ENCODE measurements at regions not wholly inside any gene's neighbourhood (a gene's known extent, or its start where the extent isn't known, plus 50 kb on each side); places are given as distances from the start of the nearest gene placed in this dataset.

DNA sequence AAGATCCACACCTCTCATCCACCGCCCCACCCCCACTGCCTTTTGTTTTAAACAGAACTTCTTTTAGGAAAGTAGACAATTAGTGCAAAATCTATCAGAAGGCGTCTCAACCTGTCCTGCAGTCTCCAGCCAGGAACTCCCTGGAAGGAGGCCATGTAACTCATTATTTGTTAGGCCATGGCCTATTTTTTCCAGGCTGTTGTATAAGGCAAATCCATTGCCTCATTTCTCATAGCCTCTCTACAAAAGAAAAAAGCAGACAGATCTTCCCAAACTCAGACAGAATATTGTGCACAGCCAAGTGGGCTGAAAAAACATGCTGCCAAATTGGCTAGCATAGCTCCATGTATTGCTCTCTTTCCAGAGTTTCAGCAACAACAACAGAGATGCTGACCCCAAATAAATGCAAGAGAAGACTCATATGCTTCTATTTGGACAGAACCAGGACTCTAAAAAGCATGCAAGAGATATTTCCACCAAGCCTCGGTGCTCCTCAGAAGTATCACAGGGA, 770.7 kb upstream of the CXADR start:
- Mint-ChIP-seq H3K36me3 (ENCODE audit: low read depth) (no peaks in the 10 kb centered on the region), H3K27me3 (no peaks in the 10 kb centered on the region), H3K4me3 (no peak overlapping the region), H3K4me1 (ENCODE audit: low read depth) (no peaks in the 10 kb centered on the region), H3K9me3 (peaks cover 26% of the 10 kb centered on the region), H3K27ac (no peak overlapping the region)
- intact Hi-C loops (cut with micrococcal nuclease): no loop called here

DNA sequence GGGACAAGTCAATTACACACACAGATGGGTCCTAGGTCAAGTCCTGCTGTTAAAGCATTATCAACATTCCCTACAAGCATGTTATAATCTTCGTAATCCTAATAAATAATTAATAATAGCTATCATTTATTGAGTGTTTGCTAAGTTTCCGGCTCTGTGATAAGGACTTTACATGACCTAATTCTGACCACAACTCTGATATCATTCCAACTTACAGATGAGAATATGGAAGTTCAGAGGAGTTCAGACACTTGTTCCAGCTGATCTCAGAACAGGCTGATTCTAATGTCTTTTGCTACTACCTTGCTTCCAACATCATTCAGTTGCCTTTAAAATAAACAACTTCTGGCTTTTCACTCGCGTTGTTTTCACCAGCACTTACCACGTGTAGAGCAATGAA, 770.1 kb upstream of the CXADR start:
- no peak overlapping the region for H3K4me3 Mint-ChIP-seq
- no peaks in the 10 kb centered on the region for H3K27me3 Mint-ChIP-seq
- peaks cover 28% of the 10 kb centered on the region for H3K9me3 Mint-ChIP-seq
- intact Hi-C loops (cut with micrococcal nuclease): no loop called here
- H3K27ac Mint-ChIP-seq: no peak overlapping the region
- H3K4me1 Mint-ChIP-seq (ENCODE audit: low read depth): no peaks in the 10 kb centered on the region
- no peaks in the 10 kb centered on the region for H3K36me3 Mint-ChIP-seq (ENCODE audit: low read depth)

DNA sequence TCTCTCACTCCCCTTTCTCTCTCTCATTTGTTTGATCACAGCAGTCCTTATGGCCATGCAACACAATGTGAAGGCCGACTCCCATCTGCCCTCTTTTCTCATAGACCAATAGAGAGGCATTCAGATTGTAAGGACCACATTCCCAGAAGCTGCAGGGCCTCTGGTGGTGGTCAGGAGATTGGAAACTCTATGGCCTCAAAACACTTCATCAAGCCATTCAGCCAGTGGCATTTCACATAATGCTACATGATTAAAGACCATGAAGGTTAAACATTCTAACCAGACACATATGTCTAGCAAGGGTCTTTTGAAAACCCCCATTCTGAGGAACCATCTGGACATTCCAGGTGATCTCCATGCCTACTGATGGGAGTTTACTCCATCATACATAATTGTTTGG, 769.5 kb upstream of the CXADR start:
- peaks cover 33% of the 10 kb centered on the region for H3K9me3 Mint-ChIP-seq
- intact Hi-C loops (cut with micrococcal nuclease): no loop called here
- H3K4me1 Mint-ChIP-seq (ENCODE audit: low read depth): no peaks in the 10 kb centered on the region
- H3K4me3 Mint-ChIP-seq: no peak overlapping the region
- no peaks in the 10 kb centered on the region for H3K36me3 Mint-ChIP-seq (ENCODE audit: low read depth)
- H3K27me3 Mint-ChIP-seq: no peaks in the 10 kb centered on the region
- no peak overlapping the region for H3K27ac Mint-ChIP-seq

- no peaks in the 10 kb centered on the region for H3K27me3 Mint-ChIP-seq
- H3K9me3 Mint-ChIP-seq: peaks cover 27% of the 10 kb centered on the region
- no peak overlapping the region for H3K4me3 Mint-ChIP-seq
- no peak overlapping the region for H3K27ac Mint-ChIP-seq
- intact Hi-C loops (cut with micrococcal nuclease): no loop called here
- no peaks in the 10 kb centered on the region for H3K4me1 Mint-ChIP-seq (ENCODE audit: low read depth)
- H3K36me3 Mint-ChIP-seq (ENCODE audit: low read depth): no peaks in the 10 kb centered on the region
Measured at GRCh38 chr21:16750926-16751325, 761.9 kb upstream of the CXADR start.

- H3K4me3 Mint-ChIP-seq: no peak overlapping the region
- H3K36me3 Mint-ChIP-seq (ENCODE audit: low read depth): no peaks in the 10 kb centered on the region
- H3K4me1 Mint-ChIP-seq (ENCODE audit: low read depth): no peaks in the 10 kb centered on the region
- intact Hi-C loops (cut with micrococcal nuclease): no loop called here
- H3K9me3 Mint-ChIP-seq: peaks cover 37% of the 10 kb centered on the region
- no peaks in the 10 kb centered on the region for H3K27me3 Mint-ChIP-seq
- H3K27ac Mint-ChIP-seq: no peak overlapping the region
Measured at GRCh38 chr21:16751695-16752474, 761.0 kb upstream of the CXADR start.

DNA sequence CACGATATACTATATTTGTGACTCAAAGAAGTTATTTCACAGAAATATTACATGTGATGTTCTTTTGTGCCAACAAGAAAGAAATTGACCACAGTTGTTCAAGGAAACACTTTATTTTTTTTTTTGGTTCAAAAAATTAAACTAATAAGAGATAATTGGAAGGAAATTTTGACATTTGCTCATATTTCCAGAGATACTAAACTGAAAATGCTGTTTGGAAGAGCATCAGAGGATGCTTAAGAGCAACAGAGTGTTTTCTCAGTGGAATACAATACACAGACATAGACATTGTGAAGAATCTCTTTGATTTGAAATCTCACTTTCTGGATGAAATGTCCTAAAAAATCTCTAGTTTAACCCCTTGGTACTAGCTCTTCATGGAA, 760.4 kb upstream of the CXADR start:
- H3K36me3 Mint-ChIP-seq (ENCODE audit: low read depth): no peaks in the 10 kb centered on the region
- H3K4me1 Mint-ChIP-seq (ENCODE audit: low read depth): no peaks in the 10 kb centered on the region
- H3K27ac Mint-ChIP-seq: no peak overlapping the region
- H3K27me3 Mint-ChIP-seq: no peaks in the 10 kb centered on the region
- intact Hi-C loops (cut with micrococcal nuclease): no loop called here
- no peak overlapping the region for H3K4me3 Mint-ChIP-seq
- peaks cover 42% of the 10 kb centered on the region for H3K9me3 Mint-ChIP-seq

GRCh38 chr21:16755061-16755460, 757.8 kb upstream of the CXADR start:
- H3K27ac Mint-ChIP-seq: no peak overlapping the region
- no peaks in the 10 kb centered on the region for H3K4me1 Mint-ChIP-seq (ENCODE audit: low read depth)
- H3K4me3 Mint-ChIP-seq: no peak overlapping the region
- no peaks in the 10 kb centered on the region for H3K36me3 Mint-ChIP-seq (ENCODE audit: low read depth)
- intact Hi-C loops (cut with micrococcal nuclease): no loop called here
- no peaks in the 10 kb centered on the region for H3K27me3 Mint-ChIP-seq
- H3K9me3 Mint-ChIP-seq: peaks cover 30% of the 10 kb centered on the region

- no peaks in the 10 kb centered on the region for H3K4me1 Mint-ChIP-seq (ENCODE audit: low read depth)
- H3K4me3 Mint-ChIP-seq: no peak overlapping the region
- H3K27ac Mint-ChIP-seq: no peak overlapping the region
- no peaks in the 10 kb centered on the region for H3K27me3 Mint-ChIP-seq
- peaks cover 21% of the 10 kb centered on the region for H3K9me3 Mint-ChIP-seq
- intact Hi-C loops (cut with micrococcal nuclease): no loop called here
- no peaks in the 10 kb centered on the region for H3K36me3 Mint-ChIP-seq (ENCODE audit: low read depth)
Measured at GRCh38 chr21:16767201-16767600, 745.6 kb upstream of the CXADR start.

DNA sequence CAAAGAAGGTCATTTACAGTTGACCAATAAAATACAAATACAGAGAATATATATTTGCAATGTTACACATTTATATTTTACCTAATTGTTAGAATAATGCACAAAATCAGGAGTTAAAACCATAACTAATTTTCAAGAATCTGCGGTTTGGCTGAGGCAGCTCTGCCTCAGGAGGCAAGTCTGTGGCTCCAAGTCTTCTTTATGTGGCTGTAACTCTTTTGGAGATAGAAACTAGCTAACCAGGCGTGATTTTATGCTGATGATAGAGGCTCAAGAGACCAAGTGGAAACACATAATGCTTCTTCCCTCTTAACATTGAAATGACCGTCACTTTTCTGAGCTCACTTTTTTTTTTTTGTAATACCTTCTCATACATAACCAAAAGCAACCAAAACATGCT, 744.7 kb upstream of the CXADR start:
- no peaks in the 10 kb centered on the region for H3K36me3 Mint-ChIP-seq (ENCODE audit: low read depth)
- no peak overlapping the region for H3K27ac Mint-ChIP-seq
- H3K27me3 Mint-ChIP-seq: no peaks in the 10 kb centered on the region
- no peaks in the 10 kb centered on the region for H3K4me1 Mint-ChIP-seq (ENCODE audit: low read depth)
- intact Hi-C loops (cut with micrococcal nuclease): no loop called here
- no peak overlapping the region for H3K4me3 Mint-ChIP-seq
- peaks cover 30% of the 10 kb centered on the region for H3K9me3 Mint-ChIP-seq

GRCh38 chr21:16770266-16770665, 742.6 kb upstream of the CXADR start:
- H3K27ac Mint-ChIP-seq: no peak overlapping the region
- H3K27me3 Mint-ChIP-seq: no peaks in the 10 kb centered on the region
- intact Hi-C loops (cut with micrococcal nuclease): no loop called here
- peaks cover 41% of the 10 kb centered on the region for H3K9me3 Mint-ChIP-seq
- no peak overlapping the region for H3K4me3 Mint-ChIP-seq
- H3K4me1 Mint-ChIP-seq (ENCODE audit: low read depth): no peaks in the 10 kb centered on the region
- H3K36me3 Mint-ChIP-seq (ENCODE audit: low read depth): no peaks in the 10 kb centered on the region

GRCh38 chr21:16773206-16773605, 739.6 kb upstream of the CXADR start:
- peaks cover 39% of the 10 kb centered on the region for H3K9me3 Mint-ChIP-seq
- no peak overlapping the region for H3K27ac Mint-ChIP-seq
- H3K36me3 Mint-ChIP-seq (ENCODE audit: low read depth): no peaks in the 10 kb centered on the region
- H3K4me3 Mint-ChIP-seq: no peak overlapping the region
- no peaks in the 10 kb centered on the region for H3K4me1 Mint-ChIP-seq (ENCODE audit: low read depth)
- no peaks in the 10 kb centered on the region for H3K27me3 Mint-ChIP-seq
- intact Hi-C loops (cut with micrococcal nuclease): no loop called here

DNA sequence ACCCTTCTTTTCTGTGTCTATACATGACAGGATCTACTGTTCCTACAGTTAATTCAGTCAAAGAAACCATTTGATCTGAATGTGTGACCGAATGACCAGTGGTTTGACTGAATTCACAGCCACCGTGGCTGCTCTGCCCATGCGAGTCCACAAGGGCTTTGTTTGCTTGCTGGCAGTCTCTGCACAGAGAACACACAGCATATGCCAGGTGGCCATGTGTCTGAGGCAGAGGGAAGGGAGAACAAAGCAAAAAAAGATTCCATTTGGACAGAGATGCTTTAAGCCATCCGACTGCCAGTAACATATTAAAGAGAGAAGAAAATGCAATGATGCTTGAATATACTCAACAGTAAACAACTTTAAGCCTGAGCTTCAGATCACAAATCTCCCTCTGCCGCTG, 737.8 kb upstream of the CXADR start:
- Mint-ChIP-seq H3K4me3 (no peak overlapping the region), H3K36me3 (ENCODE audit: low read depth) (no peaks in the 10 kb centered on the region), H3K27ac (no peak overlapping the region), H3K9me3 (peaks cover 47% of the 10 kb centered on the region), H3K4me1 (ENCODE audit: low read depth) (no peaks in the 10 kb centered on the region), H3K27me3 (no peaks in the 10 kb centered on the region)
- intact Hi-C loops (cut with micrococcal nuclease): no loop called here

DNA sequence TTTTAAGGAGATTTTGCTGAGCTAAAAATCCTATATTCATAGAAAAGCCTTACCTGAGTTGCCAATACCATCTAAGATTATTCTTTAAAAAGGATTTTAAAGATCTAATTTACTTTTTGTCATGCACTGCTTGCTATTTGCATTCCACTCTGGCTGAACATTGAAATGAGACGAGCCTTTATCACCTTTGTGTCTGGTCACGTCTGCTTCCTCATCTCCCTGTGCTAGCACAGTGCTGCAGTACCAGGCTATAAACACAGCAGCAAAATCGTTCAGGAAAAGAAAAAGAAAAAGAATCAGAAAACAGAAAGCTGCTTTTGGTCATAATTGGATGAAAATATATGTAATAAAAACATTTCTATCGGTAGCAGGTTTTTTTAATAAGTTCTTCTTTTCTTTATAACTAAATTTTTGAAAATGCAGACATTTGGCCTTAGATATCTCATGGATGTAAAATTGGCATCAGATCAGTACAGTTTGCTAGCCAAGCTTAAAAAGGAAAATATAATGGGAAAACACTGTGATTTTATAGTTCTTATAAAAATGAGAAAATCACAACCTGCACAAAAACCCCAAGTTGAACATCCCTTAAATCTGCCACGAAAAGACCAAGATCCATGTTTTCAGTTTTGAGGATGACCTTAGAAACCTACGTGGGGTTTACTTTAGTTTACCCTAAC, 735.7 kb upstream of the CXADR start:
- intact Hi-C loops (cut with micrococcal nuclease): no loop called here

DNA sequence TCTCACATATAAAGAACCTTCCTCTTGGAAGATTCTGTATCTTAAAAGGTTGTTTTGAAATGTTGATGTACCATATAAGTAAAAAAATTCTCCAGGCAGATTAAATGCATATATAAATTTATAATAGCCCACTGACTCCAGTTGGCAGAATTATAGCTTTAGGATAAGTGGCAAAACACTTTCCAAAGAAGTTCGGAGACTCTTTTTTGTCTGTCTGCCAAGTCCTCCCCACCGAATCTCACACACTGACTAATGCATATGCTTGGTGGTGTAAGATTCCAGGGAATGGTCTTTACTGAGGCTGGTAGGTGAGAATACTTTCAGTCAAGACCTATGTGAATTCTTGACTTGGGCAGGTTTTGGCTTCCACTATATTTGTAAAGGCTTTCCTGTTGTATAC, 724.3 kb upstream of the CXADR start:
- H3K4me3 Mint-ChIP-seq: no peak overlapping the region
- H3K27me3 Mint-ChIP-seq: no peaks in the 10 kb centered on the region
- H3K36me3 Mint-ChIP-seq (ENCODE audit: low read depth): no peaks in the 10 kb centered on the region
- no peaks in the 10 kb centered on the region for H3K4me1 Mint-ChIP-seq (ENCODE audit: low read depth)
- H3K9me3 Mint-ChIP-seq: peaks cover 17% of the 10 kb centered on the region
- intact Hi-C loops (cut with micrococcal nuclease): no loop called here
- H3K27ac Mint-ChIP-seq: no peak overlapping the region

More for the DNA sequence above, 735.7 kb upstream of the CXADR start:
- H3K4me3 Mint-ChIP-seq: no peak overlapping the region
- H3K27me3 Mint-ChIP-seq: no peaks in the 10 kb centered on the region
- H3K4me1 Mint-ChIP-seq (ENCODE audit: low read depth): no peaks in the 10 kb centered on the region
- no peaks in the 10 kb centered on the region for H3K36me3 Mint-ChIP-seq (ENCODE audit: low read depth)
- peaks cover 57% of the 10 kb centered on the region for H3K9me3 Mint-ChIP-seq
- no peak overlapping the region for H3K27ac Mint-ChIP-seq

Measured in dendritic cell treated with granulocyte-macrophage colony-stimulating factor and Interleukin-4, amounts not matched to agents 40 ng/mL and 50 ng/mL, for 4 days (primary cell).